Germinal center (tissue), 1 donor: ENCODE measurements at regions not wholly inside any gene's neighbourhood (a gene's known extent, or its start where the extent isn't known, plus 50 kb on each side); places are given as distances from the start of the nearest gene placed in this dataset.
"Not testable (repeated sequence)": the region's sequence is repeated elsewhere in the genome, so short reads cannot be mapped to it uniquely, and the experiment has no call there.

ENCODE experiments used
- DNase-seq: peaks from one replicate; pipeline ENCODE4 v3.0.0; 2012; ENCODE audit warnings: mixed read lengths, low spot score

DNA sequence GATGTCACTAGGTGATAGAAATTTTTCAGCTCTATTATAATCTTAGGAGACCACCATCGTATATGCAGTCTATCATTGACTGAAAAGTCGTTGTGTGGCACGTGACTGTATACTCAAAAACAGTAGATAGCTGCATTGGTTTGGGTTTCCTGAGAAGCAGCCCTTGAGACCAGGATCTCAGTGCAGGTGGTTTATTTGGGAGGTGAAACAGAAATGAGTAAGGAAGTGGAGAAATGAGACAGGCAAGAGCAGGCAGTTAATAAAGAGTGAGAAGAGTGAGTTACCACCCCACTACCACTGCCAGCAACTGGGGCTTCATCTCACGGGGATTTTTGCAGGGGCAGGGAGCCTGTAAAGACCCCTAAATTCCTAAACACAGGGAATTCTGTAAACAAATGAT, 221.0 kb downstream of the SHQ1 start:
- no peak for DNase-seq

DNA sequence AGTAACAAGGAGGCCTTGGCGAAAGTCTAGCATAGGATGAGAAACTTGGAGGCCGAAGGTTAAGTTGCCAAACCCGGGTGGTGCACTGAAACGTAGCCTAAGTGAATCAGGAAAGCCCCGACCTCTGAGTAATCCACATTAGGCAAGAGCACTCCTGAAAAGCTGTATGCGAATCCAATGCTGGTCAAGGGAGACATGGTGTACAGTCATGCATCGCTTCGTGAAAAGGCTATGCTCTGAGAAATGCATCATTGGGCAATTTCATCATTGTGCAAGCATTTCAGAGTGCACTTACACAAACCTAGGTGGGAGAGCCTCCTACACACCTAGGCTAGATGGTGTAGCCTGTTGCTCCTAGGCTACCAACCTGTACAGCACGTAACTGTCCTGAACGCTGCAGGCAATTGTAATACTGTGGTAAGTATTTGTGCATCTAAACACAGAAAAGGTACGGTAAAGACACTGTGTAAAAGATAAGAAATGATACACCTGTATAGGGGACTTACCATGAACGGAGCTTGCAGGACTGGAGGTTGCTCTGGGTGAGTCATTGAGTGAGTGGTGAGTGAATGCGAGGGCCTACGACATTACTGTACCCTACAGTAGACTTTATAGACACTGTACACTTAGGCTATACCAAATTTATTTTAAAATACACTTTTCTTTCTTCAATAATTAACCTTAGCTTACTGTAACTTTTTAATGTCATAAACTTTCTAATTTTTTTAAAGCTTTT, 222.5 kb downstream of the SHQ1 start:
- DNase-seq, result no peak

DNA sequence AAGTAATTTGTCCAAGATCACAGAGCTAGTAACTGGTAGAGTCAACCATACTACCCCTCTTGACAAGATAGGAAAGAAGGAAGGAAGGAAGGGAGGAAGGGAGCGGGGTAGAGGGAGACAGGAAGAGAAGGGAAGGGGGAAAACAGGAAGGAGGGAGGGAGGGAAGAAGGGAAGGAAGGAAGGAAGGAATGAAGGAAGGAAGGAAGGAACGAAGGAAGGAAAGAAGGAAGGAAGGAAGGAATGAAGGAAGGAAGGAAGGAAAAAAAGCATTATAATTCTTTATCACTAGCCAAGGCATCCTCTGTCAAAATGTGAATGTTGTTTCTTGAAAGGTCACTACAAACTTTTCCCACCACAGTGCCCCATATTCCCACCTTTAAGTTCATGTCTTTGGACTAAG, 223.6 kb downstream of the SHQ1 start:
- no peak for DNase-seq

DNA sequence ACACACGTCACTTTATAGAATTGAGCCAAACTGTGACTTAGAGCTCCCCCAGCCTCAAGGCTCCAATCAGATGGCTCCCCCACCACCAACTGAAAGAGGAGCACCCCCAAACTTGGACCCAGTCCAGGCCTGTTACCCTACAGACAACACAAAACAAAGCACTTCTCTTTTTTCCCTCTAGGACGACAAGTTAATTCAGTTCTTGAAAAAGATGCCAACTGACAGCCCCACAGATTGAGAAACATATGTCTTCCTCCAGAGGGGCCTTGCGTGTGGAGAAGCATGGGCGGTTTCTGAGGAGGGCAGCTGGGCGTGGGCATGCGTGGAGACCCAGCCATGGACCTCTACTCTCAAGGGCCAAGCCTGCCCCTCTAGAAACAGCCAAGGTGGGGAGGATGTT, 229.5 kb downstream of the SHQ1 start:
- DNase-seq, result no peak

GRCh38 chr3:72617424-72618024, 230.7 kb downstream of the SHQ1 start:
- DNase-seq, result no peak

- no peak for DNase-seq
These were observed 232.5 kb downstream of the SHQ1 start for GRCh38 chr3:72615776-72616175.

DNA sequence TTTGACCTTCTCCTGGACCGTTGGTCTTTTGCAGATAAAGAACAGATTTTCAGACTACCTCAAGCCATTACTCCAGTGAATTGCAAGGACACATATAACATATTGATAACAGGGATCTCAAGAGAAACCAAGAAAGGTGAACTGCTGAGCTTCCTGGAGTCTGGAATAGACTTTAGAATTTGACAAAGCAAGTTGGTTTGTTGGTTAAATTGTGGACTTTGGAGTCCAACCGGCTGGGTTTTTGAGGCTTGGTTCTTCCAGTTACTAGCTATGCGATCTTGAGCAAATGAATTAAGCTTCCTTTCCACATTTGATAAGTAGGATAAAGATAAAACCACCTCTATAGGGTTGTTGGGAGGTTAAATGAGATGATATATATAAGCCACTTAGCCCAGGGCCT, 233.1 kb downstream of the SHQ1 start:
- no peak for DNase-seq

DNA sequence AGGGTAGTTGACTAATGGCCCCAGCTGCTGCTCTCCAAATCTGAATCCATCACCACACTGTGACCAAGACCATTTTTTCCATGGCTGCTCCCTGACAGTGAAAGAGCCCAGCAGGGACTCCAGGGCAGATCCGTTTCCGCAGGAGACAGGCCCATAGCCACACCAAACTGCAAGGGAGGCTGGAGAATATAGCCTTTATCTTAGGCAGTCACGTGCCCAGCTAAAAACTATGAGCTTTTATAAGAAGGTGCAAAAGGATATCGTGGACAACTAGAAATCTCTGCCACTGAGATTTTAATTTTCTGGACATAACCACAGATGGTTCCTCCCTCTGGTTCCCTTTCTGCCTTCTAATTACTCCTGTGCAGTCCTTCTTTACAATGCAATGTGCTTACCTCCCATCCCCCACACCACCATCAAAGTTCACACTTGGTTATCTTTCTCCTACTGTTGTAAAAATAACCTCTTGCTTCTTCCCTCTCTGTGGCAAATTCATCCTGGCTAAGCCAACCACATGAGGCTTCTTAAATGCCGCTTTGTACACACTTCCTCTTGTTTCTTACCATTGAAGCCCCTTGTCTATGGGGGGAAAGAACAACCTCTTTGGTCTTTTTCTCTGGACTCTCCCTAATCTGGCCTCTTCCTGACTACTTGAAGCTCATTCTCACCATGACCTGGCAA, 233.7 kb downstream of the SHQ1 start:
- DNase-seq, result no peak

GRCh38 chr3:72613871-72614270, 234.4 kb downstream of the SHQ1 start:
- no peak for DNase-seq

DNA sequence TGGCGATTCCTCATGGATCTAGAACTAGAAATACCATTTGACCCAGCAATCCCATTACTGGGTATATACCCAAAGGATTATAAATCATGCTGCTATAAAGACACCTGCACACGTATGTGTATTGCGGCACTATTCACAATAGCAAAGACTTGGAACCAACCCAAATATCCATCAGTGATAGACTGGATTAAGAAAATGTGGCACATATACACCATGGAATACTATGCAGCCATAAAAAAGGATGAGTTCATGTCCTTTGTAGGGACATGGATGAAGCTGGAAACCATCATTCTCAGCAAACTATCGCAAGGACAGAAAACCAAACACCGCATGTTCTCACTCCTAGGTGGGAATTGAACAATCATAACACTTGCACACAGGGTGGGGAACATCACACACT, 239.1 kb downstream of the SHQ1 start:
- not testable (repeated sequence) for DNase-seq

- DNase-seq, result no peak
These were observed 242.0 kb downstream of the SHQ1 start for GRCh38 chr3:72606005-72606800.

GRCh38 chr3:72604328-72604727, 243.9 kb downstream of the SHQ1 start:
- no peak for DNase-seq

GRCh38 chr3:72601983-72602750, 246.1 kb downstream of the SHQ1 start:
- DNase-seq, result no peak

DNA sequence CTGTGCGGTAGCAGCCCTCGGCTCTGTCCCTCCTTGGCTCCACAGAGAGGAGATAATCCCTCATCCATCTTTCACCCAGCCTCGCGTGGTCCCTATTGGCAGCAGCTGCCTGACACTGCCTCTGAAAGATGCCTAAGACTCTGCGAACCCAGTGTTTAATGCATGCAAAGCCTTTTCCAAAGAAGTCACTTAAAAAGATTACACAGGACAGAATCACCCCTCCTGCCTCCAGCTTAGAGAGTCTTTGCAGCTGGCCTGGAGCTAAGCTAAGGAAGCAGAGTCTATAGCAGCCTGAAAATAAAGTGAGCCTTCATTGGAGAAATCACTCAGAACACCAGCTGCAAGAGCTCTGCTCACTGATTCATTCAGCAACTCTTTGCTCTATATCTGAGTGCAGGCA, 247.2 kb downstream of the SHQ1 start:
- DNase-seq, result no peak

DNA sequence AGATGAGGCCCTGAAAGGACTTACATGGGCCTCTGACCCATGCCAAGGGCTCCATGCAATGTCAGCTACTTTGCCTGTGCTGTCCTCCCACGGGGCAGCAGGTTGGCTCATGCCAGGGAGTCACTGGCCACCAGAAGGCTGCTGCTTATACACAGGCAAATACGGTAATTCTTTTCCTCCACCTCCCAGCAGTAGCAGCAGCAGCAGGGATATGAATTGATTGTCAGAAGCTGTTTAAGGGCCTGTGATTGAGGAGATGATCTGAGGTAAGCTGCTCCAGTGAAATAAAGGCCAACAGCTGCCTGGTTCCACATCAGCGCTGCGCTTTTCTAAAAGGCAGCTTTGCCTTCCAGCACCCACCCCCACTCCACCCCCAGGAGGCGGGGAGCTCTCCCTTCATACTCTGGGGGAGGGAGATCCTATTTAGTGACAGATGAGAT, 250.5 kb downstream of the SHQ1 start:
- DNase-seq, result no peak

- DNase-seq, result no peak
These were observed 251.2 kb downstream of the SHQ1 start for GRCh38 chr3:72597043-72597442.

- DNase-seq, result no peak
These were observed 252.2 kb downstream of the SHQ1 start for GRCh38 chr3:72595927-72596610.

DNA sequence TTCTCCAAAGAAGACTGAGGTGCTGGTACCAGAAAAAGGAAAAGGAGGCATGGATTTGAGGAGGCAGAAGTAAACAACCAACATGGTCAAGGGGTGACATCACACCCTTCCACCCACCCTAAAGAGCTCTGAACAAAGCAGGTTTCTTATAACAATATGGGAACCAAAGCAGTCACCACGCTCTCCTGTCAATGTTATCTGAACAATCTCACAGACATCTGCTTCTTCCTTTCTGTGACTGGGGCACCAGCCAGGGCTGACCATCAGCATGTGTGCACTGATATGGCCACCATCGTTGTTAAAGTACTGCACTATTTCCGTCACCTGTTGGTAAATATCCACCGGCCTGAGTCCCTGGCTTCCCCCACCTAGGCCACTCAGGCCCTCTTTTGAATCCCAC, 252.9 kb downstream of the SHQ1 start:
- no peak for DNase-seq

- no peak for DNase-seq
These were observed 253.5 kb downstream of the SHQ1 start for GRCh38 chr3:72594615-72595215.

DNA sequence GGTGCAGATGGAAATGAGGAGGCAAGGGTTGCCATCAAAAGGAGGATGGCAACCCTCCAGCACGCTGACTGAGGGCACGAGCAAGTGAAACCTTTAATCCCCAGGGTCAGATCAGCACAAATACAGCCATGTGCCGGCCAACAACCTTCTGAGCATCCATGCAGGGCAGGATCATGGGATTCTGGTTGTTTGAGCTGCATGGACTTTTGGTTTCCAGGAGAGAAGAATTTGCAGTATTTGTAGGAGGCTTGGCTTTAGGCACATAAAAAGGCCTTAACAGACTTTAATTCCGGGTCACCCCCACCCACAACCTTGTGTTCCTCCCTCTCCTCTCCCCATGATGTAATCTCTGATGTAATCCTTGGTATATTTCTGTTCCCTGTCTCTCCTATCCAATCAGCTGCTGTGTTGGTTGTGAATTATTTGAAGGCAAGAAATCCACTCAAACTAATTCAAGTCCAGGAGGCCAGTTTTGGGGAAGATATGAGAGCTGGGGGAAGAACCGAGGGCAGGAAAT, 254.3 kb downstream of the SHQ1 start:
- no peak for DNase-seq
